A673 (cell line): ENCODE measurements at regions not wholly inside any gene's neighbourhood (a gene's known extent, or its start where the extent isn't known, plus 50 kb on each side); places are given as distances from the start of the nearest gene placed in this dataset.

Experiments used
- CTCF ChIP-seq: fragments of 300-800, 200-600 bp; sonication (generic); conservative IDR thresholded peaks from 2 replicates; pipeline ENCODE4 v1.5.1; 2017; ENCODE audit warnings: low read depth, mild to moderate bottlenecking, antibody characterized with exemption, low read length, moderate library complexity, mixed read lengths
- EZH2 ChIP-seq: fragments of 200-600 bp; sonication (generic); IDR thresholded peaks from 2 replicates; pipeline ENCODE4 v1.6.1; 2017; ENCODE audit warnings: borderline replicate concordance, low read depth, mild to moderate bottlenecking, mixed read lengths, antibody characterized with exemption, low read length; ENCODE audit not compliant: poor library complexity, severe bottlenecking

- TF ChIP-seq CTCF (no peak), EZH2 (no peak)
Observed at GRCh38 chr21:38691631-38692030, 114.1 kb upstream of the ETS2 start.
